Endothelial cell of umbilical vein (primary cell): ENCODE measurements at regions not wholly inside any gene's neighbourhood (a gene's known extent, or its start where the extent isn't known, plus 50 kb on each side); places are given as distances from the start of the nearest gene placed in this dataset.

Source experiments
- CTCF ChIP-seq, 2 donors: IDR thresholded peaks; 1 replicate in 1 of 2; 2 replicates in 1 of 2; pipeline ENCODE4 v1.5.1; 2011; ENCODE audit warnings: low read length in 2 of 2, mild to moderate bottlenecking in 2 of 2, moderate library complexity in 2 of 2, control low read depth in 1 of 2, inconsistent platforms in 1 of 2, low read depth in 1 of 2; ENCODE audit not compliant: insufficient read depth in 1 of 2; ENCODE audit errors: extremely low read depth in 1 of 2
- EZH2 ChIP-seq: IDR thresholded peaks from 2 replicates; pipeline ENCODE4 v1.6.1; 2012; ENCODE audit warnings: borderline replicate concordance, low read depth, mild to moderate bottlenecking, moderate library complexity, low read length, inconsistent platforms; ENCODE audit not compliant: severe bottlenecking
- GATA2 ChIP-seq: IDR thresholded peaks from 2 replicates; pipeline ENCODE4 v1.7.0; 2011; ENCODE audit warnings: low read depth, mild to moderate bottlenecking, moderate library complexity, mixed read lengths, low read length; ENCODE audit not compliant: insufficient read length, insufficient read depth
- MAX ChIP-seq: IDR thresholded peaks from 2 replicates; pipeline ENCODE4 v1.6.1; 2011; ENCODE audit not compliant: insufficient read depth, insufficient read length
- POLR2A ChIP-seq: IDR thresholded peaks from 2 replicates; pipeline ENCODE4 v1.6.1; 2012; ENCODE audit warnings: low read depth, mild to moderate bottlenecking, control low read depth, low read length
- POLR2AphosphoS5 ChIP-seq: IDR thresholded peaks from 2 replicates; pipeline ENCODE4 v1.6.1; 2012; ENCODE audit warnings: low read depth, mild to moderate bottlenecking, control low read depth, low read length, moderate library complexity; ENCODE audit not compliant: insufficient read depth

GRCh38 chrY:21169821-21170220 is 341.3 kb upstream of the RBMY1B start:
- TF ChIP-seq CTCF (IDR thresholded peaks at IDR 0.05; ENCODE audit: extremely low read depth in 1 of 2, insufficient read depth in 1 of 2, low read depth in 1 of 2, low read length in 2 of 2) (no peak), MAX (no peak), POLR2A (no peak), POLR2AphosphoS5 (no peak), EZH2 (no peak), GATA2 (no peak)
